C4-2B (cell line): ENCODE measurements at regions not wholly inside any gene's neighbourhood (a gene's known extent, or its start where the extent isn't known, plus 50 kb on each side); places are given as distances from the start of the nearest gene placed in this dataset.

Source experiments
- ZFX ChIP-seq: fragments of 450-650 bp; IDR thresholded peaks from 2 replicates; pipeline ENCODE4 v1.6.1; 2017
- TF ChIP-seq, protein P1 (sequence below): fragments of 450-650 bp; conservative IDR thresholded peaks from 2 replicates; pipeline ENCODE4 v1.5.1; 2017; ENCODE audit warnings: mild to moderate bottlenecking

DNA sequence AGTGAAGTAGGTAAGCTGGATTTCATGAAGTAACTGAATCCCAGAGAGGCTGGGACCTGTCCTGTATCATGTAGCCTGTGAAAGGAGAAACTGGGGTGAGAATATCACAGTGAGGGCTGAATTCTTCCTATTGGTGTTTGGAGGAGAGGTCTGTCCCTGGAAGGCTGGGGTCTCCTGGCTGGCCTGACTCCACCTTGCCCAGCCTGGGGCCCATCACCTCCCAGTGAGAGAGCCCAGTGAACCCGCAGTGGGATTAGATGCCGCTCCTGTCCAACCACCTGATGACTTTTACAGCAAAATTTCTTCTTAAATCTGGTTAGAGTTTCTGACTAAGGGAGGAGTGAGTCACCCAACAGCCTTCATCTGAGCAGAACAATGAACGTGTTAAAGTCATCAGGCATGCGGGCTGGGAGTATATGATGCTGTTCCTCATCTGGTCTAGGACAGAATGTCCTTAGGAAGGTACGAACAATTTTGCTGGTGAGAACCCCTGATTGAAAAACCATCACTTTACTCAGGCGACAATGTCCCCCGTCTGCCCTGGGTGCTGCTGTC, 152.9 kb downstream of the LPIN1 start:
- TF ChIP-seq, protein P1, sequence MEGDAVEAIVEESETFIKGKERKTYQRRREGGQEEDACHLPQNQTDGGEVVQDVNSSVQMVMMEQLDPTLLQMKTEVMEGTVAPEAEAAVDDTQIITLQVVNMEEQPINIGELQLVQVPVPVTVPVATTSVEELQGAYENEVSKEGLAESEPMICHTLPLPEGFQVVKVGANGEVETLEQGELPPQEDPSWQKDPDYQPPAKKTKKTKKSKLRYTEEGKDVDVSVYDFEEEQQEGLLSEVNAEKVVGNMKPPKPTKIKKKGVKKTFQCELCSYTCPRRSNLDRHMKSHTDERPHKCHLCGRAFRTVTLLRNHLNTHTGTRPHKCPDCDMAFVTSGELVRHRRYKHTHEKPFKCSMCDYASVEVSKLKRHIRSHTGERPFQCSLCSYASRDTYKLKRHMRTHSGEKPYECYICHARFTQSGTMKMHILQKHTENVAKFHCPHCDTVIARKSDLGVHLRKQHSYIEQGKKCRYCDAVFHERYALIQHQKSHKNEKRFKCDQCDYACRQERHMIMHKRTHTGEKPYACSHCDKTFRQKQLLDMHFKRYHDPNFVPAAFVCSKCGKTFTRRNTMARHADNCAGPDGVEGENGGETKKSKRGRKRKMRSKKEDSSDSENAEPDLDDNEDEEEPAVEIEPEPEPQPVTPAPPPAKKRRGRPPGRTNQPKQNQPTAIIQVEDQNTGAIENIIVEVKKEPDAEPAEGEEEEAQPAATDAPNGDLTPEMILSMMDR = no peak
- no peak for TF ChIP-seq ZFX
